Transverse colon (tissue), 4 donors: ENCODE measurements at regions not wholly inside any gene's neighbourhood (a gene's known extent, or its start where the extent isn't known, plus 50 kb on each side); places are given as distances from the start of the nearest gene placed in this dataset.

Experiments used
- DNase-seq: peaks from one replicate; pipeline ENCODE4 v3.0.0-alpha.2; 2019
- H3K27ac ChIP-seq, 4 donors: fragments of 200-600 bp; sonication (generic); 2 replicates each; pipeline ENCODE4 v1.5.1; 2016 to 2018; ENCODE audit warnings: inconsistent platforms in 4 of 4
- H3K27me3 ChIP-seq: fragments of 200-600 bp; sonication (generic); 2 replicates; pipeline ENCODE4 v1.5.1; 2017; ENCODE audit warnings: inconsistent platforms
- H3K36me3 ChIP-seq, 4 donors: fragments of 200-600 bp; sonication (generic); 2 replicates each; pipeline ENCODE4 v1.5.1; 2017 to 2019; ENCODE audit warnings: inconsistent platforms in 4 of 4
- H3K4me1 ChIP-seq, 4 donors: fragments of 200-600 bp; sonication (generic); 2 replicates each; pipeline ENCODE4 v1.5.1; 2017 to 2020; ENCODE audit warnings: inconsistent platforms in 4 of 4
- H3K4me3 ChIP-seq, 4 donors: fragments of 200-600 bp; sonication (generic); 1 replicate in 1 of 4; 2 replicates in 3 of 4; pipeline versions ENCODE4 v1.5.1 to v1.6.1; 2017 to 2019; ENCODE audit warnings: inconsistent platforms in 4 of 4
- H3K9me3 ChIP-seq, 2 donors: fragments of 200-600 bp; sonication (generic); 2 replicates each; pipeline ENCODE4 v1.5.1; 2017 to 2019; ENCODE audit warnings: inconsistent platforms in 2 of 2
- CTCF ChIP-seq, 5 experiments: fragments of 200-600 bp in 3 of 5; fragments of 450-650 bp in 2 of 5; sonication (generic) in 3 of 5; IDR thresholded peaks; 1 replicate in 2 of 5; 2 replicates in 3 of 5; pipeline ENCODE4 v1.5.1; 2016 to 2017; ENCODE audit warnings: antibody characterized with exemption in 5 of 5, inconsistent platforms in 3 of 5, mild to moderate bottlenecking in 2 of 5, moderate library complexity in 1 of 5
- EP300 ChIP-seq: sonication (generic); formaldehyde crosslinking; IDR thresholded peaks from one replicate; pipeline ENCODE4 v1.6.1; 2017; ENCODE audit warnings: antibody characterized with exemption, low read depth
- POLR2A ChIP-seq: fragments of 450-650 bp; IDR thresholded peaks from one replicate; pipeline ENCODE4 v1.6.1; 2016; ENCODE audit warnings: antibody characterized with exemption, mild to moderate bottlenecking, moderate library complexity
- POLR2AphosphoS5 ChIP-seq, 3 donors: sonication (generic); formaldehyde crosslinking; IDR thresholded peaks; one replicate each; pipeline ENCODE4 v1.6.1; 2016; ENCODE audit warnings: antibody characterized with exemption in 3 of 3
- WGBS, 2 donors: methylation state at CpG; one replicate each; pipeline ENCODE4 v1.1.5; 2018; ENCODE audit warnings: low coverage in 1 of 2; 5-methylcytosine and 5-hydroxymethylcytosine counted together
- in situ Hi-C, 4 donors: fragments of 200-750 bp; cut with MboI; loops; one replicate each; pipeline versions ENCODE4 v1.15.0 to v1.15.1; 2017; ENCODE audit warnings: low sequenced_read_pairs in 3 of 4, low pct_ligation_motif_present in 1 of 4, low pct_unique_long_range_greater_than_20kb in 1 of 4
- intact Hi-C: fragments of 100-400 bp; cut with DNase I; formaldehyde crosslinking; loops from one replicate; pipeline ENCODE4 v1.15.1; 2023; ENCODE audit warnings: low total_unique reads
- small RNA-seq, 4 donors: library from RNA; depleted of rRNA; stranded (forward); fragments of <200 nt; gene quantifications; one replicate each; pipeline ENCODE3, GENCODE V24; 2016

GRCh38 chr6:54778731-54779130, 67.8 kb upstream of the FAM83B start:
- in situ Hi-C loops (no loop called here), intact Hi-C loops (no loop called here)
- DNase-seq, result no peak
- Histone ChIP-seq H3K27me3 (no peaks in the 10 kb centered on the region), H3K4me1 (no peaks in the 10 kb centered on the region), H3K27ac (no peak overlapping the region), H3K36me3 (no peaks in the 10 kb centered on the region), H3K4me3 (no peak overlapping the region), H3K9me3 (no peaks in the 10 kb centered on the region)
- TF ChIP-seq EP300 (no peak), POLR2AphosphoS5 (IDR thresholded peaks at IDR 0.05) (no peak), CTCF (IDR thresholded peaks at IDR 0.05) (no peak), POLR2A (no peak)

GRCh38 chr6:54784011-54784410, 62.6 kb upstream of the FAM83B start:
- no peaks in the 10 kb centered on the region for H3K27me3 ChIP-seq
- 33 to 61% methylated on average over 1 to 2 of the region's 2 CpGs for WGBS, 2 donors
- H3K36me3 ChIP-seq, result no peaks in the 10 kb centered on the region
- intact Hi-C loops, result no loop called here
- in situ Hi-C loops, result no loop called here
- no peaks in the 10 kb centered on the region for H3K4me1 ChIP-seq
- H3K4me3 ChIP-seq, result no peak overlapping the region
- no peak for DNase-seq
- TF ChIP-seq POLR2A, result no peak
- TF ChIP-seq EP300, result no peak
- no peak for TF ChIP-seq CTCF (IDR thresholded peaks at IDR 0.05)
- TF ChIP-seq POLR2AphosphoS5 (IDR thresholded peaks at IDR 0.05), result no peak
- H3K27ac ChIP-seq, result no peak overlapping the region
- no peaks in the 10 kb centered on the region for H3K9me3 ChIP-seq

- Histone ChIP-seq H3K27me3 (no peaks in the 10 kb centered on the region), H3K27ac (no peak overlapping the region), H3K36me3 (no peaks in the 10 kb centered on the region), H3K4me1 (no peaks in the 10 kb centered on the region), H3K9me3 (peaks cover 0 to 3% of the 10 kb centered on the region in 2 donors), H3K4me3 (no peak overlapping the region)
- no peak for TF ChIP-seq POLR2AphosphoS5 (IDR thresholded peaks at IDR 0.05)
- no peak for TF ChIP-seq CTCF (IDR thresholded peaks at IDR 0.05)
- no peak for TF ChIP-seq POLR2A
- TF ChIP-seq EP300, result no peak
- intact Hi-C loops (no loop called here), in situ Hi-C loops (no loop called here)
- no peak for DNase-seq
- 90 to 92% methylated on average over 2 of the region's 2 CpGs for WGBS, 2 donors
These were observed 60.4 kb upstream of the FAM83B start for GRCh38 chr6:54786154-54786553.

- 88 to 100% methylated on average over 1 of the region's 1 CpG for WGBS, 2 donors
- Histone ChIP-seq H3K4me3 (no peak overlapping the region), H3K36me3 (no peaks in the 10 kb centered on the region), H3K4me1 (no peaks in the 10 kb centered on the region), H3K9me3 (peaks cover 0 to 3% of the 10 kb centered on the region in 2 donors), H3K27me3 (no peaks in the 10 kb centered on the region), H3K27ac (no peak overlapping the region)
- no peak for DNase-seq
- in situ Hi-C loops, result no loop called here
- TF ChIP-seq POLR2AphosphoS5 (IDR thresholded peaks at IDR 0.05) (no peak), EP300 (no peak), POLR2A (no peak), CTCF (IDR thresholded peaks at IDR 0.05) (no peak)
- intact Hi-C loops, result no loop called here
These were observed 58.7 kb upstream of the FAM83B start for GRCh38 chr6:54787825-54788224.

Small RNA genes lying in the stretch of these regions (small RNA-seq; reads per million reads assigned to genes)
- 0 reads per million in 4 donors for gene RNU6-1023P
